ENCODE measurements at regions not wholly inside any gene's neighbourhood (a gene's known extent, or its start where the extent isn't known, plus 50 kb on each side); places are given as distances from the start of the nearest gene placed in this dataset.

GRCh38 chr9:25570802-25571201 is 107.4 kb downstream of the TUSC1 start:
- H3K4me3 ChIP-seq (ENCODE audit: insufficient read length, low read depth), result no peak overlapping the region
- H3K36me3 ChIP-seq (ENCODE audit: insufficient read depth, insufficient read length, low read length), result no peaks in the 10 kb centered on the region
- DNase-seq (ENCODE audit: low read depth, low spot score), result no peak
- no peaks in the 10 kb centered on the region for H3K4me1 ChIP-seq (ENCODE audit: insufficient read depth, insufficient read length)
- H3K9ac ChIP-seq (ENCODE audit: insufficient read length, low read depth), result no peak overlapping the region
- no peak for TF ChIP-seq ZNF274 (IDR thresholded peaks at IDR 0.05; ENCODE audit: low read depth, low read length)
- no peak for TF ChIP-seq YY1 (IDR thresholded peaks at IDR 0.05; ENCODE audit: insufficient read depth, insufficient read length)
- TF ChIP-seq SUZ12 (IDR thresholded peaks at IDR 0.05; ENCODE audit: extremely low read depth, insufficient read depth, insufficient read length), result no peak
- no peaks in the 10 kb centered on the region for H3K9me3 ChIP-seq (ENCODE audit: insufficient read depth, low read length)
- H3K27me3 ChIP-seq (ENCODE audit: insufficient read depth, insufficient read length), result no peaks in the 10 kb centered on the region

- TF ChIP-seq ZNF274 (IDR thresholded peaks at IDR 0.05; ENCODE audit: low read depth, low read length) (no peak), YY1 (IDR thresholded peaks at IDR 0.05; ENCODE audit: insufficient read depth, insufficient read length) (no peak), SUZ12 (IDR thresholded peaks at IDR 0.05; ENCODE audit: extremely low read depth, insufficient read depth, insufficient read length) (no peak)
- DNase-seq (ENCODE audit: low read depth, low spot score), result no peak
- Histone ChIP-seq H3K9ac (ENCODE audit: insufficient read length, low read depth) (no peak overlapping the region), H3K36me3 (ENCODE audit: insufficient read depth, insufficient read length, low read length) (no peaks in the 10 kb centered on the region), H3K4me1 (ENCODE audit: insufficient read depth, insufficient read length) (no peaks in the 10 kb centered on the region), H3K4me3 (ENCODE audit: insufficient read length, low read depth) (no peak overlapping the region), H3K27me3 (ENCODE audit: insufficient read depth, insufficient read length) (no peaks in the 10 kb centered on the region), H3K9me3 (ENCODE audit: insufficient read depth, low read length) (no peaks in the 10 kb centered on the region)
These were observed 116.1 kb downstream of the TUSC1 start for GRCh38 chr9:25562101-25562500.

DNA sequence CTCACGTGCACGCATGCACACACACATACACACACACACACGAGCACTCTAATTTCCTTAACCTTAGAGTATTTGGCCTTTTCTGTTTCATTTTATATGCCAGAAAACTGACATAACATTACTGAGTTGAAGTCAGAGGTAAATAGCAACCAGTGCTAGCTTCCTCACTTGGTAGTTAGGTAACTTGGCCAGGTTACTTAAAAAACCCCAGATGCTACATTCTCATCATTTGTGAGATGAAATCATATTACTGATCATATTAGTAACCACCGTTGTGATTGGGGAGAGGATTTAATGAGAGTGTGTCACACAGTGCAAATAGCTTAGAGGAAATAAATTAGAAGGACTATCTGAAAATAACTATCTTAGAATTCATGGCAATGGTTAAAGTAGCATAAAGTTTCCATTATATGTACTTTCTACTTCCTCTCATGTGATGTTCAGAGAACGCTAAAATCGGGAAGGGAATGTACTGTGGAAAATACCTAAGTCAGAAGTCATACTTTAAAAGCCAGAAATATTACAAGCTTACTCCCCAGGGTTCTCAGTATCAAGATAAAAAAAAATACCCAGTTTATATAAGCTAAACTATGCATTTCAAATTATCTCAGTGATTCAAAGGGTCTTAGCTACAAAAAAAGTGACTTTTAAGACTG is 120.5 kb downstream of the TUSC1 start:
- Histone ChIP-seq H3K4me1 (ENCODE audit: insufficient read depth, insufficient read length) (no peaks in the 10 kb centered on the region), H3K9ac (ENCODE audit: insufficient read length, low read depth) (no peak overlapping the region), H3K27me3 (ENCODE audit: insufficient read depth, insufficient read length) (no peaks in the 10 kb centered on the region), H3K9me3 (ENCODE audit: insufficient read depth, low read length) (no peaks in the 10 kb centered on the region), H3K36me3 (ENCODE audit: insufficient read depth, insufficient read length, low read length) (no peaks in the 10 kb centered on the region), H3K4me3 (ENCODE audit: insufficient read length, low read depth) (no peak overlapping the region)
- TF ChIP-seq SUZ12 (IDR thresholded peaks at IDR 0.05; ENCODE audit: extremely low read depth, insufficient read depth, insufficient read length) (no peak), ZNF274 (IDR thresholded peaks at IDR 0.05; ENCODE audit: low read depth, low read length) (no peak), YY1 (IDR thresholded peaks at IDR 0.05; ENCODE audit: insufficient read depth, insufficient read length) (no peak)
- no peak for DNase-seq (ENCODE audit: low read depth, low spot score)

DNA sequence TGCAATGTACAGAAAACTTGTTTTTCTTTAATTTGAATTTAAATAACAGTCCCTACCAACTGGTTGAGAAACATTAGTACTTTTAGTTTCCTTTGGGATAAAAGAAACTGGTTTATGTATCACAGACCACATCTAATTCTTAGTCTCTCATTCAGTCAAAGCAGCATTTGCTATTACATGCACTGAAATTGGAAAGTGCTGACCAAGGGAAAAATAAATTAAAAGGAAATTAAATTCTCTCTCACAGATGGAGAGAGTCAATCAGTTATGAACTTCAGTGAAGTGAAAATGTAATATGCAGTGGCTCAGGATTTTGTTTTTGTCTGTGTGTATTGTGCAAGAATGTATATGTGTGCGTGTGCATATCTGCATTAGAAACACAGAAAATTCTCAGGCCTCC is 121.7 kb downstream of the TUSC1 start:
- H3K27me3 ChIP-seq (ENCODE audit: insufficient read depth, insufficient read length), result no peaks in the 10 kb centered on the region
- no peak overlapping the region for H3K9ac ChIP-seq (ENCODE audit: insufficient read length, low read depth)
- no peak for TF ChIP-seq SUZ12 (IDR thresholded peaks at IDR 0.05; ENCODE audit: extremely low read depth, insufficient read depth, insufficient read length)
- no peak for TF ChIP-seq YY1 (IDR thresholded peaks at IDR 0.05; ENCODE audit: insufficient read depth, insufficient read length)
- TF ChIP-seq ZNF274 (IDR thresholded peaks at IDR 0.05; ENCODE audit: low read depth, low read length), result no peak
- no peaks in the 10 kb centered on the region for H3K36me3 ChIP-seq (ENCODE audit: insufficient read depth, insufficient read length, low read length)
- no peak overlapping the region for H3K4me3 ChIP-seq (ENCODE audit: insufficient read length, low read depth)
- no peaks in the 10 kb centered on the region for H3K4me1 ChIP-seq (ENCODE audit: insufficient read depth, insufficient read length)
- no peak for DNase-seq (ENCODE audit: low read depth, low spot score)
- H3K9me3 ChIP-seq (ENCODE audit: insufficient read depth, low read length), result no peaks in the 10 kb centered on the region

DNA sequence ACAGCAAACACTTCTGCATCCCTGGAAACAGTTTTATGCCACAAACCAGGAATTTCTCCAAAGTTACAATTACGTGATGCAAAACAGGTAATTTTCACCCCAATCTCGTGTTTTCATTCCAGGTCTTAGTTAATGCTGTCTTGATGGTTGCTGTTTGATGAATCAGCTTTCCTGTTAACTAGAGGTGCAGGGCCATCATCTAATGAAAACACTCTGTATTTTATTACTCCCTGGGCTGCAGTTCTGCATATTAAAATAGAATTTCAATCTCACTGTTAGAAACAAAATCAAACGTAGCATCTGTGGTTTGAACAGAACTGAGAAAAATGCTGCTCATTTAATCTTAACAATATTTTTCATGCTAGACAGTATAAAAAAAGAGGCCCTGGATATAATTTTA is 129.4 kb downstream of the TUSC1 start:
- H3K9ac ChIP-seq (ENCODE audit: insufficient read length, low read depth), result no peak overlapping the region
- H3K4me3 ChIP-seq (ENCODE audit: insufficient read length, low read depth), result no peak overlapping the region
- no peak for DNase-seq (ENCODE audit: low read depth, low spot score)

DNA sequence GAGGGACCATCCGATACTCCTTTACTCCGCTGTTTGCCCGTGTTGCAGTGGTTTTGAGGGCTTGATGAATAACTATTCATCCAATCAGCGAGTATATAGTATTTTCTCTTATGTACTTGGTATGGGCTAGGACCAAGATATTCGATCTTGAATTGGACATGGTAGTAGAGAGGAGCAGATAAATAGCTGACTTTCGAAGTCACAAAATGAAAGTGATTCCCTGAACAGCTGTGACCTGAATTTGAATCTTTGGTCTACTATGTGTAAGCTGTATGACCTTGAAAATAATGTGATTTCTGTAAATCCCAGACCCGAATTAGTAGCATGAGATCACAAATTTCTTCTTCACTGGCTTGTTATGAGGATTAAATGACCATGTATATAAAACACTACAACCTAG is 134.4 kb downstream of the TUSC1 start:
- DNase-seq (ENCODE audit: low read depth, low spot score), result no peak
- H3K9ac ChIP-seq (ENCODE audit: insufficient read length, low read depth), result no peak overlapping the region
- H3K36me3 ChIP-seq (ENCODE audit: insufficient read depth, insufficient read length, low read length), result no peaks in the 10 kb centered on the region
- no peak for TF ChIP-seq ZNF274 (IDR thresholded peaks at IDR 0.05; ENCODE audit: low read depth, low read length)
- TF ChIP-seq SUZ12 (IDR thresholded peaks at IDR 0.05; ENCODE audit: extremely low read depth, insufficient read depth, insufficient read length), result no peak
- TF ChIP-seq YY1 (IDR thresholded peaks at IDR 0.05; ENCODE audit: insufficient read depth, insufficient read length), result no peak
- no peaks in the 10 kb centered on the region for H3K9me3 ChIP-seq (ENCODE audit: insufficient read depth, low read length)
- no peaks in the 10 kb centered on the region for H3K4me1 ChIP-seq (ENCODE audit: insufficient read depth, insufficient read length)
- no peak overlapping the region for H3K4me3 ChIP-seq (ENCODE audit: insufficient read length, low read depth)
- no peaks in the 10 kb centered on the region for H3K27me3 ChIP-seq (ENCODE audit: insufficient read depth, insufficient read length)

More for the DNA sequence above, 129.4 kb downstream of the TUSC1 start:
- Histone ChIP-seq H3K4me1 (ENCODE audit: insufficient read depth, insufficient read length) (no peaks in the 10 kb centered on the region), H3K27me3 (ENCODE audit: insufficient read depth, insufficient read length) (no peaks in the 10 kb centered on the region), H3K9me3 (ENCODE audit: insufficient read depth, low read length) (no peaks in the 10 kb centered on the region), H3K36me3 (ENCODE audit: insufficient read depth, insufficient read length, low read length) (no peaks in the 10 kb centered on the region)
- TF ChIP-seq SUZ12 (IDR thresholded peaks at IDR 0.05; ENCODE audit: extremely low read depth, insufficient read depth, insufficient read length) (no peak), YY1 (IDR thresholded peaks at IDR 0.05; ENCODE audit: insufficient read depth, insufficient read length) (no peak), ZNF274 (IDR thresholded peaks at IDR 0.05; ENCODE audit: low read depth, low read length) (no peak)

DNA sequence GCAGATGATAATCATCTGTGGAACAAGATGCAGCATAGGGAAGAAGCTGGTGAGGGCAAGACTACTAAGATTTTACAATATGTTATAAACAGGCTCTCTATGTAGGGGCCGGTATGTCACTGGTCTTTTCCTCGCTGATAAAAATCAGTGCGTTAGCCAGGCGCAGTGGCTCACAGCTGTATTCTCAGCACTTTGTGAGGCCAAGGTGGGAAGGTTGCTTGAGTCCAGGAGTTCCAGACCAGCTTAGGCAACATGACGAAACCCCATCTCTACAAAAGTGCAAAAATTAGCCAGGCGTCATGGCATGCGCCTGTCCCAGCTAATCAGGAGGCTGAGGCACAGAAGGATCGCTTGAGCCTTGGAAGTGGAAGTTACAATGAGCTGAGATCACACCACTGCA is 135.9 kb downstream of the TUSC1 start:
- Histone ChIP-seq H3K4me3 (ENCODE audit: insufficient read length, low read depth) (no peak overlapping the region), H3K36me3 (ENCODE audit: insufficient read depth, insufficient read length, low read length) (no peaks in the 10 kb centered on the region), H3K9me3 (ENCODE audit: insufficient read depth, low read length) (no peaks in the 10 kb centered on the region), H3K4me1 (ENCODE audit: insufficient read depth, insufficient read length) (no peaks in the 10 kb centered on the region), H3K9ac (ENCODE audit: insufficient read length, low read depth) (no peak overlapping the region), H3K27me3 (ENCODE audit: insufficient read depth, insufficient read length) (no peaks in the 10 kb centered on the region)
- no peak for DNase-seq (ENCODE audit: low read depth, low spot score)
- no peak for TF ChIP-seq YY1 (IDR thresholded peaks at IDR 0.05; ENCODE audit: insufficient read depth, insufficient read length)
- TF ChIP-seq SUZ12 (IDR thresholded peaks at IDR 0.05; ENCODE audit: extremely low read depth, insufficient read depth, insufficient read length), result no peak
- no peak for TF ChIP-seq ZNF274 (IDR thresholded peaks at IDR 0.05; ENCODE audit: low read depth, low read length)
